ENCODE measurements at regions not wholly inside any gene's neighbourhood (a gene's known extent, or its start where the extent isn't known, plus 50 kb on each side); places are given as distances from the start of the nearest gene placed in this dataset.

GRCh38 chr18:47334966-47335365 lies 83.5 kb upstream of the SKOR2 start:
- no peak for FAIRE-seq
- Histone ChIP-seq H3K9me3 (no peaks in the 10 kb centered on the region), H3K4me2 (no peak overlapping the region), H3K27ac (no peak overlapping the region), H3K4me1 (no peaks in the 10 kb centered on the region), H3K4me3 (no peak overlapping the region)
- DNase-seq (ENCODE audit: low read depth in 1 of 2, low spot score in 1 of 2): no peak
- no peak for ATAC-seq
- POLR2A ChIA-PET: no interaction called here
- TF ChIP-seq HDAC2 (IDR thresholded peaks at IDR 0.05): no peak
- no peak for TF ChIP-seq ZC3H11A (IDR thresholded peaks at IDR 0.05)
- no peak for TF ChIP-seq CHD2 (IDR thresholded peaks at IDR 0.05; ENCODE audit: low read length, partially characterized antibody)
- no peak for TF ChIP-seq HOXB5 (CRISPR knock-in tag; IDR thresholded peaks at IDR 0.05)
- TF ChIP-seq MAFK (IDR thresholded peaks at IDR 0.05; ENCODE audit: partially characterized antibody): no peak
- no peak for TF ChIP-seq NPAS2 (CRISPR knock-in tag; IDR thresholded peaks at IDR 0.05; ENCODE audit: borderline replicate concordance)
- TF ChIP-seq RARB (CRISPR knock-in tag; IDR thresholded peaks at IDR 0.05): no peak
- CTCF ChIA-PET: no interaction called here

- POLR2A ChIA-PET: no interaction called here
- WGBS (ENCODE audit: missing lambda C conversion rate): 6% methylated on average over 12 of the region's 12 CpGs
- DNase-seq (ENCODE audit: low read depth in 1 of 2, low spot score in 1 of 2) (no peak), ATAC-seq (no peak), FAIRE-seq (no peak)
- no peaks in the 10 kb centered on the region for H3K4me1 ChIP-seq
- TF ChIP-seq ZNF302 (CRISPR knock-in tag; IDR thresholded peaks at IDR 0.05) (no peak), FOXS1 (CRISPR knock-in tag; IDR thresholded peaks at IDR 0.05) (no peak), RAD21 (conservative IDR thresholded peaks at IDR 0.05 in 1 of 2, IDR thresholded peaks at IDR 0.05 in 1 of 2) (no peak), HOXA7 (CRISPR knock-in tag; IDR thresholded peaks at IDR 0.05) (no peak), USF2 (IDR thresholded peaks at IDR 0.05) (no peak), HEYL (CRISPR knock-in tag; IDR thresholded peaks at IDR 0.05) (no peak), CEBPB (IDR thresholded peaks at IDR 0.05) (no peak), EP300 (IDR thresholded peaks at IDR 0.05) (no peak), CBX2 (IDR thresholded peaks at IDR 0.05; ENCODE audit: borderline replicate concordance, low read depth) (no peak), PHF8 (IDR thresholded peaks at IDR 0.05; ENCODE audit: borderline replicate concordance, low read depth) (no peak), FOSL2 (IDR thresholded peaks at IDR 0.05) (no peak), FOSL2 (CRISPR knock-in tag; IDR thresholded peaks at IDR 0.05) (no peak), RARB (CRISPR knock-in tag; IDR thresholded peaks at IDR 0.05) (no peak), HOXB13 (CRISPR knock-in tag; IDR thresholded peaks at IDR 0.05; ENCODE audit: low read depth) (no peak), RNF2 (IDR thresholded peaks at IDR 0.05; ENCODE audit: borderline replicate concordance, low read depth) (no peak), CHD4 (IDR thresholded peaks at IDR 0.05; ENCODE audit: borderline replicate concordance) (no peak), HOXB5 (CRISPR knock-in tag; IDR thresholded peaks at IDR 0.05) (no peak), NFE2L2 (conservative IDR thresholded peaks at IDR 0.05; ENCODE audit: low read length) (no peak), ZFP36 (IDR thresholded peaks at IDR 0.05; ENCODE audit: borderline replicate concordance, partially characterized antibody) (no peak), POLR2A (IDR thresholded peaks at IDR 0.05; ENCODE audit: low read length) (no peak)
- TF ChIP-seq, protein P1, sequence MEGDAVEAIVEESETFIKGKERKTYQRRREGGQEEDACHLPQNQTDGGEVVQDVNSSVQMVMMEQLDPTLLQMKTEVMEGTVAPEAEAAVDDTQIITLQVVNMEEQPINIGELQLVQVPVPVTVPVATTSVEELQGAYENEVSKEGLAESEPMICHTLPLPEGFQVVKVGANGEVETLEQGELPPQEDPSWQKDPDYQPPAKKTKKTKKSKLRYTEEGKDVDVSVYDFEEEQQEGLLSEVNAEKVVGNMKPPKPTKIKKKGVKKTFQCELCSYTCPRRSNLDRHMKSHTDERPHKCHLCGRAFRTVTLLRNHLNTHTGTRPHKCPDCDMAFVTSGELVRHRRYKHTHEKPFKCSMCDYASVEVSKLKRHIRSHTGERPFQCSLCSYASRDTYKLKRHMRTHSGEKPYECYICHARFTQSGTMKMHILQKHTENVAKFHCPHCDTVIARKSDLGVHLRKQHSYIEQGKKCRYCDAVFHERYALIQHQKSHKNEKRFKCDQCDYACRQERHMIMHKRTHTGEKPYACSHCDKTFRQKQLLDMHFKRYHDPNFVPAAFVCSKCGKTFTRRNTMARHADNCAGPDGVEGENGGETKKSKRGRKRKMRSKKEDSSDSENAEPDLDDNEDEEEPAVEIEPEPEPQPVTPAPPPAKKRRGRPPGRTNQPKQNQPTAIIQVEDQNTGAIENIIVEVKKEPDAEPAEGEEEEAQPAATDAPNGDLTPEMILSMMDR (IDR thresholded peaks at IDR 0.05): no peak
- H3K4me3 ChIP-seq: no peak overlapping the region
- CTCF ChIA-PET: no interaction called here
- no peak overlapping the region for H3K27ac ChIP-seq
- H3K9me3 ChIP-seq: no peaks in the 10 kb centered on the region
- H3K4me2 ChIP-seq: no peak overlapping the region
These were observed 82.6 kb upstream of the SKOR2 start for GRCh38 chr18:47333926-47334635.

All from A549 (cell line).